ENCODE measurements at regions not wholly inside any gene's neighbourhood (a gene's known extent, or its start where the extent isn't known, plus 50 kb on each side); places are given as distances from the start of the nearest gene placed in this dataset.

- no peak for TF ChIP-seq SMC3 (IDR thresholded peaks at IDR 0.05; ENCODE audit: borderline replicate concordance, low read length)
- no peak for TF ChIP-seq ATF3 (IDR thresholded peaks at IDR 0.05; ENCODE audit: borderline replicate concordance, extremely low read depth, low read depth, low read length)
- TF ChIP-seq CTCF (IDR thresholded peaks at IDR 0.05 in 2 of 3, conservative IDR thresholded peaks at IDR 0.05 in 1 of 3; ENCODE audit: control insufficient read depth in 2 of 3, extremely low read depth in 1 of 3, insufficient read depth in 1 of 3, low read depth in 3 of 3, low read length in 3 of 3), result no peak
- no peak for TF ChIP-seq POLR2AphosphoS5 (IDR thresholded peaks at IDR 0.05; ENCODE audit: low read length)
- TF ChIP-seq BRCA1 (IDR thresholded peaks at IDR 0.05; ENCODE audit: low read depth, low read length), result no peak
- TF ChIP-seq USF2 (IDR thresholded peaks at IDR 0.05; ENCODE audit: borderline replicate concordance, low read depth, low read length), result no peak
- TF ChIP-seq EP300 (IDR thresholded peaks at IDR 0.05; ENCODE audit: borderline replicate concordance in 1 of 2, control insufficient read depth in 1 of 2, low read depth in 2 of 2, low read length in 2 of 2), result no peak
- TF ChIP-seq EZH2 (IDR thresholded peaks at IDR 0.05; ENCODE audit: borderline replicate concordance, control insufficient read depth, low read depth, low read length), result no peak
- TF ChIP-seq FOXM1 (IDR thresholded peaks at IDR 0.05; ENCODE audit: low read depth, low read length), result no peak
- no peak for TF ChIP-seq IKZF1 (conservative IDR thresholded peaks at IDR 0.05)
- no peak for TF ChIP-seq ETV6 (conservative IDR thresholded peaks at IDR 0.05 in 1 of 2, IDR thresholded peaks at IDR 0.05 in 1 of 2; ENCODE audit: borderline replicate concordance in 1 of 2, low read depth in 1 of 2)
- TF ChIP-seq EGR1 (IDR thresholded peaks at IDR 0.05; ENCODE audit: borderline replicate concordance in 1 of 2, low read depth in 2 of 2, low read length in 2 of 2), result no peak
- TF ChIP-seq REST (IDR thresholded peaks at IDR 0.05; ENCODE audit: low read depth, low read length), result no peak
These were observed 90.2 kb upstream of the TSPAN2 start for GRCh38 chr1:115179397-115180079.

Measured in GM12878 (cell line).